ENCODE measurements at regions not wholly inside any gene's neighbourhood (a gene's known extent, or its start where the extent isn't known, plus 50 kb on each side); places are given as distances from the start of the nearest gene placed in this dataset.

DNA sequence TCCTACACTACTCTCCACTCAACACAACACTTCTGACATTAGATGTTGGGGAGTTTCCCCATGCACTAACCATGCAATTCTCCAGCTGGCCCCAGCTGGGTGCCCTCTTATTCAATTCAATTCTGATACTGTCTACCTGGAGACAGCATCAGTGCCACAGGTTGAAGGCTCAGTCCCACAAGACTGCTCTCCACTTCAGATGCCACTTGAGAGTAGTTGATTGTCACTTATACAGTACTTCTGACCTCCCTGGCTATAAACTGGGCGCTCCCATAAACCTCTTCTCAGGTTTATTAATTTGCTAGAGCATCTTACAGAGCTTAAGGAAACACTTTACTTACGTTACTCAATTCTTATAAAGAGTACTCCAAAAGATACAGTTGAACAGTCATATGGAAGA lies 442.3 kb downstream of the LRRIQ3 start:
- Histone ChIP-seq H3K36me3 (replicated peaks in 1 of 2) (no peaks in the 10 kb centered on the region), H3K4me1 (replicated peaks in 1 of 2) (no peaks in the 10 kb centered on the region), H3K27ac (no peak overlapping the region), H3K4me3 (no peak overlapping the region), H3K27me3 (no peaks in the 10 kb centered on the region), H3K9me3 (replicated peaks in 1 of 3) (no peaks in the 10 kb centered on the region)
- no peak for DNase-seq
- intact Hi-C loops (cut with DNase I): no loop called here
- TF ChIP-seq, protein P1, sequence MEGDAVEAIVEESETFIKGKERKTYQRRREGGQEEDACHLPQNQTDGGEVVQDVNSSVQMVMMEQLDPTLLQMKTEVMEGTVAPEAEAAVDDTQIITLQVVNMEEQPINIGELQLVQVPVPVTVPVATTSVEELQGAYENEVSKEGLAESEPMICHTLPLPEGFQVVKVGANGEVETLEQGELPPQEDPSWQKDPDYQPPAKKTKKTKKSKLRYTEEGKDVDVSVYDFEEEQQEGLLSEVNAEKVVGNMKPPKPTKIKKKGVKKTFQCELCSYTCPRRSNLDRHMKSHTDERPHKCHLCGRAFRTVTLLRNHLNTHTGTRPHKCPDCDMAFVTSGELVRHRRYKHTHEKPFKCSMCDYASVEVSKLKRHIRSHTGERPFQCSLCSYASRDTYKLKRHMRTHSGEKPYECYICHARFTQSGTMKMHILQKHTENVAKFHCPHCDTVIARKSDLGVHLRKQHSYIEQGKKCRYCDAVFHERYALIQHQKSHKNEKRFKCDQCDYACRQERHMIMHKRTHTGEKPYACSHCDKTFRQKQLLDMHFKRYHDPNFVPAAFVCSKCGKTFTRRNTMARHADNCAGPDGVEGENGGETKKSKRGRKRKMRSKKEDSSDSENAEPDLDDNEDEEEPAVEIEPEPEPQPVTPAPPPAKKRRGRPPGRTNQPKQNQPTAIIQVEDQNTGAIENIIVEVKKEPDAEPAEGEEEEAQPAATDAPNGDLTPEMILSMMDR (IDR thresholded peaks at IDR 0.05): no peak
- TF ChIP-seq POLR2A (IDR thresholded peaks at IDR 0.05): no peak
- WGBS, 4 donors: 67 to 71% (median 69%) methylated on average over 2 of the region's 2 CpGs

- no peaks in the 10 kb centered on the region for H3K4me1 ChIP-seq (replicated peaks in 1 of 2)
- H3K27me3 ChIP-seq: no peaks in the 10 kb centered on the region
- H3K27ac ChIP-seq: no peak overlapping the region
- no peak for DNase-seq
- intact Hi-C loops (cut with DNase I): no loop called here
- no peak overlapping the region for H3K4me3 ChIP-seq
- no peaks in the 10 kb centered on the region for H3K9me3 ChIP-seq (replicated peaks in 1 of 3)
- TF ChIP-seq, protein P1 (IDR thresholded peaks at IDR 0.05): no peak
- no peak for TF ChIP-seq POLR2A (IDR thresholded peaks at IDR 0.05)
- no peaks in the 10 kb centered on the region for H3K36me3 ChIP-seq (replicated peaks in 1 of 2)
These were observed 448.0 kb downstream of the LRRIQ3 start for GRCh38 chr1:73749996-73750395.

DNA sequence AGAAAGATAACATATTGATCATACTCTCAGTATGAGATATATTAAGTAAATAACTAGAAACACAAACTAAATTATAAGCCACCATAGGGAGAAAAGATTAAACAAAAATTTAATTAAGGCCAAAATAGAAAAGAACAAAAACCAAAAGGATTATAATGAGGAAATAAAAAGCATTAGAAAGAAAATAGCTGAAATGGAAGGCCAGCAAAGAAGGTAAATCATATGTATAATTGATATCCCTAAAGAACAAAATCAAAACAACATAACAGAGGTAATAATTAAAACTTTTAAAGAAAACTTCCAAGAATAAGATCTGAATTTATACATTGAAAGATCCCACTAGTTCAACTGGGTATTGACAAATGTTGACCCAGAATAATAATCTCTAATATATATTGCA lies 453.0 kb downstream of the LRRIQ3 start:
- no peak for DNase-seq
- TF ChIP-seq, protein P1 (IDR thresholded peaks at IDR 0.05): no peak
- TF ChIP-seq POLR2A (IDR thresholded peaks at IDR 0.05): no peak
- Histone ChIP-seq H3K4me1 (replicated peaks in 1 of 2) (no peaks in the 10 kb centered on the region), H3K4me3 (no peak overlapping the region), H3K27ac (no peak overlapping the region), H3K27me3 (no peaks in the 10 kb centered on the region), H3K9me3 (replicated peaks in 1 of 3) (no peaks in the 10 kb centered on the region), H3K36me3 (replicated peaks in 1 of 2) (no peaks in the 10 kb centered on the region)
- intact Hi-C loops (cut with DNase I): no loop called here

DNA sequence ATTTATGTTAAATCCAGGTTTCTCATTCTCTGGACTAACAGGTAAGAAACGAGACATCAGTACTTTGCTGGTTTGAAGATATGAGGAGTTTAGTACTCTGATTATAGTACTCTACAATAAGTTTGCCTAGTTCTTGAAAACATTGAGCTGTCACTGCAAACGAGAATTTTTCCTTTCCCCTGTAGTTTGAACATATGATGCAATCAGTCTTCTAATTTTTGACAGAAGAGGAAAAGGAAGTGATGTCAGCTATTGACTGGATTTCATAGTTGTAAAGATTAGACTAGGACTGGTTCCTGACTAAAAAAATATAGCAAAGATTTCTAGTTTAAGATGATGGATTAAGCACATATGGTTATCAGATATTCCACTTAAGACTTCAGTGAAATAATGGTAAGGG lies 461.9 kb downstream of the LRRIQ3 start:
- no peak overlapping the region for H3K4me3 ChIP-seq
- no peaks in the 10 kb centered on the region for H3K27me3 ChIP-seq
- DNase-seq: no peak
- TF ChIP-seq, protein P1 (IDR thresholded peaks at IDR 0.05): no peak
- no peak overlapping the region for H3K27ac ChIP-seq
- intact Hi-C loops (cut with DNase I): no loop called here
- H3K4me1 ChIP-seq (replicated peaks in 1 of 2): no peaks in the 10 kb centered on the region
- no peaks in the 10 kb centered on the region for H3K36me3 ChIP-seq (replicated peaks in 1 of 2)
- no peaks in the 10 kb centered on the region for H3K9me3 ChIP-seq (replicated peaks in 1 of 3)
- WGBS, 4 donors: 25 to 38% (median 37%) methylated on average over 2 of the region's 2 CpGs

- no peak for DNase-seq
- no peaks in the 10 kb centered on the region for H3K4me1 ChIP-seq (replicated peaks in 1 of 2)
- intact Hi-C loops (cut with DNase I): no loop called here
- no peak overlapping the region for H3K27ac ChIP-seq
- H3K36me3 ChIP-seq (replicated peaks in 1 of 2): no peaks in the 10 kb centered on the region
- no peaks in the 10 kb centered on the region for H3K9me3 ChIP-seq (replicated peaks in 1 of 3)
- TF ChIP-seq, protein P1 (IDR thresholded peaks at IDR 0.05): no peak
- no peak for TF ChIP-seq POLR2A (IDR thresholded peaks at IDR 0.05)
- H3K27me3 ChIP-seq: no peaks in the 10 kb centered on the region
- no peak overlapping the region for H3K4me3 ChIP-seq
These were observed 470.9 kb downstream of the LRRIQ3 start for GRCh38 chr1:73727036-73727435.

Measured in adrenal gland (tissue), 9 donors.